GM12891 (cell line): ENCODE measurements at regions not wholly inside any gene's neighbourhood (a gene's known extent, or its start where the extent isn't known, plus 50 kb on each side); places are given as distances from the start of the nearest gene placed in this dataset.

Experiments used
- PAX5 ChIP-seq: IDR thresholded peaks from 2 replicates; pipeline ENCODE4 v1.6.1; 2011; ENCODE audit warnings: low read length, moderate library complexity, mild to moderate bottlenecking; ENCODE audit not compliant: insufficient read depth, severe bottlenecking
- POLR2A ChIP-seq: IDR thresholded peaks from 2 replicates; pipeline ENCODE4 v1.6.1; 2011; ENCODE audit warnings: low read depth, low read length, control low read depth
- POLR2AphosphoS5 ChIP-seq: IDR thresholded peaks from 2 replicates; pipeline ENCODE4 v1.6.1; 2011; ENCODE audit warnings: low read depth, low read length, control low read depth
- POU2F2 ChIP-seq: IDR thresholded peaks from 2 replicates; pipeline ENCODE4 v1.6.1; 2011; ENCODE audit warnings: low read depth, mild to moderate bottlenecking, control low read depth, low read length, moderate library complexity
- SPI1 ChIP-seq: IDR thresholded peaks from 2 replicates; pipeline ENCODE4 v1.6.1; 2011; ENCODE audit warnings: low read depth, low read length, control low read depth
- TAF1 ChIP-seq: IDR thresholded peaks from 2 replicates; pipeline ENCODE4 v1.6.1; 2011; ENCODE audit warnings: low read depth, low read length, control low read depth

GRCh38 chr14:25501749-25502148 is 451.8 kb upstream of the STXBP6 start:
- TF ChIP-seq POLR2A = no peak
- TF ChIP-seq POLR2AphosphoS5 = no peak
- TF ChIP-seq TAF1 = no peak
- no peak for TF ChIP-seq SPI1
- TF ChIP-seq POU2F2 = no peak
- no peak for TF ChIP-seq PAX5
